ENCODE measurements at regions not wholly inside any gene's neighbourhood (a gene's known extent, or its start where the extent isn't known, plus 50 kb on each side); places are given as distances from the start of the nearest gene placed in this dataset.
"Not testable (repeated sequence)": the region's sequence is repeated elsewhere in the genome, so short reads cannot be mapped to it uniquely, and the experiment has no call there.

DNA sequence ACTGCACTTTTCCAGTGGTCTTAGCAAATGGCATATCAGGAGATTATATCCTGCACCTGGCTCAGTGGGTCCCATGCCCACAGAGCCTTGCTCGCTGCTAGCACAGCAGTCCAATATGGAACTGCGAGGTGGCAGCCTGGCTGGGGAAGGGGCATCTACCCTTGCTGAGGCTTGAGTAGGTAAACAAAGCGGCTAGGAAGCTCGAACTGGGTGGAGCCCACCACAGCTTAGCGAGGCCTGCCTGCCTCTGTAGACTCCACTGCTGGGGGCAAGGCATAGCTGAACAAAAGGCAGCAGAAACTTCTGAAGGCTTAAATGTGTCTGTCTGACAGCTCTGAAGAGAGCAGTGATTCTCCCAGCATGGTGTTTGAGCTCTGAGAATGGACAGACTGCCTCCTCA, 71.0 kb upstream of the IRX4 start:
- H3K9me3 ChIP-seq (ENCODE audit: control insufficient read depth in 2 of 2, low read length in 2 of 2); H3K4me3 ChIP-seq (ENCODE audit: low read length in 2 of 2); H3K27ac ChIP-seq (ENCODE audit: low read depth in 2 of 2, low read length in 2 of 2); H3K27me3 ChIP-seq (ENCODE audit: control insufficient read depth in 2 of 2, insufficient read depth in 2 of 2, low read length in 2 of 2); H3K4me1 ChIP-seq (ENCODE audit: control insufficient read depth in 2 of 2, insufficient read depth in 2 of 2, low read length in 2 of 2); H3K36me3 ChIP-seq (ENCODE audit: control insufficient read depth in 2 of 2, insufficient read depth in 2 of 2, low read length in 2 of 2); H3K9ac ChIP-seq (ENCODE audit: low read depth in 1 of 2, low read length in 2 of 2): not testable (repeated sequence)

DNA sequence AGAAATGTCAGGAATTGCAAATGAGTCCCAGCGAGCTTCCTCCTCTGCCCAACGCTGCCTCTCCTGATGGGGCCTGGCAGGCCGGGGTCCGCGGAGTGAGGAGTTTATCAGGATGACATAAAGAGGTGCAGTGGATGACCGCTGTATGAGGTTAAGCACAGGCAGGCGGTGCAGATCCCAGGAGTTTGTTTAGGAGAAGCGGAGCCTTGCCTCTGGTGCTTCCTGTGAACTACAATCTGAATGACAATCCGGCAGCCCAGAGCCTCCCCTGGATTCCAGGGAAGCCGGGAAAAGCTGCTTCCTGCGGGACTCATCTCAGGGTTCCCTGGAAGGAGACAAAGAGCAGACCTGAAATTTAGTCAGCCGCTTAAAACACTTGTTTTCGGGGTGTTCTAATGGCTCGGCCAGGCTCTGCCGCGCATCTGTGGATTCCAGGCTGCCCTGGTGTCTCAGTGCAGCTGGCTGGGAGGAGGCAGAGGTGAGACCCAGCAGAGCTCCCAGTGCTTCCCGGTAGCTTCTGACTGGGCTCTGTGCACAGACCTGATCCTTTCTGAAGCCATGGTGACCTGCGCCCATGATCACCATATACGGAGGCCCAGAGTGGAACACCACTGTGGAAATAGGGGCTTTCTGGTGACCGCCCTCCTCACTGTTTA, 69.8 kb upstream of the IRX4 start:
- Histone ChIP-seq H3K4me3 (ENCODE audit: low read length in 2 of 2) (no peak overlapping the region), H3K9me3 (ENCODE audit: control insufficient read depth in 2 of 2, low read length in 2 of 2) (no peaks in the 10 kb centered on the region), H3K4me1 (ENCODE audit: control insufficient read depth in 2 of 2, insufficient read depth in 2 of 2, low read length in 2 of 2) (no peaks in the 10 kb centered on the region), H3K36me3 (ENCODE audit: control insufficient read depth in 2 of 2, insufficient read depth in 2 of 2, low read length in 2 of 2) (no peaks in the 10 kb centered on the region), H3K27me3 (ENCODE audit: control insufficient read depth in 2 of 2, insufficient read depth in 2 of 2, low read length in 2 of 2) (peaks cover 0 to 4% of the 10 kb centered on the region in 2 donors), H3K9ac (ENCODE audit: low read depth in 1 of 2, low read length in 2 of 2) (no peak overlapping the region), H3K27ac (ENCODE audit: low read depth in 2 of 2, low read length in 2 of 2) (no peak overlapping the region)

DNA sequence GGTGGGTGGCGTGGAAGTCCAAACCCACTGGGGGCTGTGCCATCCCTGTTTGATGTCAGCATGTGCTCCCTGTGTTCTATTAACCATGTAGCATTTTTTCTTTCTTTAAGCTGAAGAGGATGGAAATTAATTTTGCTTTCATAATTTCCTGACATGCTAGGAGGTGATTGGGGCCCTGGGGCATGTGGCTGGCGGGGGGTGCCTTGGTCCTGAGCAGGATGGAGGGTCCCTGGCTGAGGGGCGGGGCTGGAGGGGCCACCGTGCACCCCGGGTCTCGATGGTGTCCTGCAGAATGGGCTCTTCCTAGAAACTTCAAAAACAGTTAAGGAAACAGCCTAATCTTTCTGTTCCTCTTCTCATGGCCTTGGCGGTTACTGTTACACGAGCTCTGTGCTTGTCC, 69.3 kb upstream of the IRX4 start:
- Histone ChIP-seq H3K27me3 (ENCODE audit: control insufficient read depth in 2 of 2, insufficient read depth in 2 of 2, low read length in 2 of 2) (peaks cover 0 to 4% of the 10 kb centered on the region in 2 donors), H3K27ac (ENCODE audit: low read depth in 2 of 2, low read length in 2 of 2) (no peak overlapping the region), H3K9me3 (ENCODE audit: control insufficient read depth in 2 of 2, low read length in 2 of 2) (no peaks in the 10 kb centered on the region), H3K4me1 (ENCODE audit: control insufficient read depth in 2 of 2, insufficient read depth in 2 of 2, low read length in 2 of 2) (no peaks in the 10 kb centered on the region), H3K9ac (ENCODE audit: low read depth in 1 of 2, low read length in 2 of 2) (no peak overlapping the region), H3K36me3 (ENCODE audit: control insufficient read depth in 2 of 2, insufficient read depth in 2 of 2, low read length in 2 of 2) (no peaks in the 10 kb centered on the region), H3K4me3 (ENCODE audit: low read length in 2 of 2) (no peak overlapping the region)

DNA sequence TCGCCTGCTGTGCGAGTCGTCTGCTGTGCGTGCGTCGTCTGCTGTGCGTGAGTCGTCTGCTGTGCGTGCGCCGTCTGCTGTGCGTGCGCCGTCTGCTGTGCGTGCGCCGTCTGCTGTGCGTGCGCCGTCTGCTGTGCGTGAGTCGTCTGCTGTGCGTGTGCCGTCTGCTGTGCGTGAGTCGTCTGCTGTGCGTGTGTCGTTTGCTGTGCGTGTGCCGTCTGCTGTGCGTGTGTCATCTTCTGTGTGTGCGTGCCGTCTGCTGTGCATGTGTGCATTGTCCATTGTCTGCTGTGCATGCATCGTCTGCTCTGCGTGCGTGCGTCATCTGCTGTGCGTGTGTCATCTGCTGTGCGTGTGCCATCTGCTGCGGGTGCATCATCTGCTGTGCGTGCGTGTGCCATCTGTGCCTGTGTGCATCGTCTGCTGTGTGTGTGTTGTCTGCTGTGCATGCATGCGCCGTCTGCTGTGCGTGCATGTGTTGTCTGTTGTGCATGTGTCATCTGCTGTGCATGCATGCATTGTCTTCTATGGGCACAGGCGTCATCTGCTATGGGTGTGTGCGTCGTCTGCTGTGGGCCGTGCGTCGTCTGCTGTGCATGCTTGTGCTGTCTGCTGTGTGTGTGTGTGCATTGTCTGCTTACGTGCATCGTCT, 68.6 kb upstream of the IRX4 start:
- Histone ChIP-seq H3K4me3 (ENCODE audit: low read length in 2 of 2) (no peak overlapping the region), H3K27ac (ENCODE audit: low read depth in 2 of 2, low read length in 2 of 2) (no peak overlapping the region), H3K27me3 (ENCODE audit: control insufficient read depth in 2 of 2, insufficient read depth in 2 of 2, low read length in 2 of 2) (peaks cover 0 to 4% of the 10 kb centered on the region in 2 donors), H3K4me1 (ENCODE audit: control insufficient read depth in 2 of 2, insufficient read depth in 2 of 2, low read length in 2 of 2) (no peaks in the 10 kb centered on the region), H3K9ac (ENCODE audit: low read depth in 1 of 2, low read length in 2 of 2) (no peak overlapping the region), H3K9me3 (ENCODE audit: control insufficient read depth in 2 of 2, low read length in 2 of 2) (no peaks in the 10 kb centered on the region), H3K36me3 (ENCODE audit: control insufficient read depth in 2 of 2, insufficient read depth in 2 of 2, low read length in 2 of 2) (no peaks in the 10 kb centered on the region)

DNA sequence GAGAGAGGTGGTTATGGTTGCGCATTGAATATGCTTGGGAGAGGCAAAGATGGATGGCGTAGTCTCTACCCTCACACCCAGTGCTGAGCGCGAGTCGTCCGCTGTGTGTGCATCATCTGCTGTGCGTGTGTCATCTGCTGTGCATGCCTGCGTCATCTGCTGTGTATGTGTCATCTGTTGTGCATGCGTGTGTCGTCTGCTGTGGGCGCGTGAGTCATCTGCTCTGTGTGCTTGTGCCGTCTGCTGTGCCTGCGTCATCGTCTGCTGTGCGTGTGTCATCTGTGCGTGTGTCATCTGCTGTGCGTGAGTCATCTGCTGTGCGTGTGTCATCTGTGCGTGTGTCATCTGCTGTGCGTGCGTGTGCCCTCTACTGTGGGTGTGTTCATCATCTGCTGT, 68.0 kb upstream of the IRX4 start:
- Histone ChIP-seq H3K36me3 (ENCODE audit: control insufficient read depth in 2 of 2, insufficient read depth in 2 of 2, low read length in 2 of 2) (no peaks in the 10 kb centered on the region), H3K4me1 (ENCODE audit: control insufficient read depth in 2 of 2, insufficient read depth in 2 of 2, low read length in 2 of 2) (no peaks in the 10 kb centered on the region), H3K9me3 (ENCODE audit: control insufficient read depth in 2 of 2, low read length in 2 of 2) (no peaks in the 10 kb centered on the region), H3K9ac (ENCODE audit: low read depth in 1 of 2, low read length in 2 of 2) (no peak overlapping the region), H3K4me3 (ENCODE audit: low read length in 2 of 2) (no peak overlapping the region), H3K27ac (ENCODE audit: low read depth in 2 of 2, low read length in 2 of 2) (no peak overlapping the region), H3K27me3 (ENCODE audit: control insufficient read depth in 2 of 2, insufficient read depth in 2 of 2, low read length in 2 of 2) (peaks cover 0 to 4% of the 10 kb centered on the region in 2 donors)

DNA sequence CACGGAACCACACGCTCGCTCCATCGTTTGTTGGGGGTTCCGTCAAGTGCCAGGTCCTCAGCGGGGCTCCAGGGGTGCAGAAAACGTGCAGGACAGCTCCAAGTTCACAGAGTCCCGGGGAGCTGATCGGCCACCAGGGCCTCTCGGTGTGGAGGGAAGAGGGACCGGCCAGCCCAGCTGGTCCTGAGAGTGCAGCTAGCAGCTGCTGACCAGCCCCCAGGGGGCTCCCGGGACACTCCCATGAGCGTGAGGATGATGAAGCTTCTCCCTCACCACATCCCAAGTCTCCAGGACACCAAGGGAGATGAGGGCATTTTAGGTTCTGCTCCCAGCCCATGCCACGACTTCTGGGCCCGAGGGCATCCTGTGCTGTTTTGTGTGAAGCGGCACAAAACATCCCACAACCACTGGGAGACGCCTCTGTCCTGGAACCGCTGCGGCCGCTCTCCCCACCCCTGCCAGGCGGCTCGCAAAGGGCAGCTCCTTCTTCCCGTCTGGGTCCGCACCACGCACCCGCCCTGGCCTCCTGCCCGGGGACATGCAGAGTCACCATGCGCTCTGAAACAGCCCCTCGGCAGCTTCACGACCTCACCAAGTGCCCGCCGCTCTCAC, 67.5 kb upstream of the IRX4 start:
- peaks cover 0 to 4% of the 10 kb centered on the region in 2 donors for H3K27me3 ChIP-seq (ENCODE audit: control insufficient read depth in 2 of 2, insufficient read depth in 2 of 2, low read length in 2 of 2)
- no peaks in the 10 kb centered on the region for H3K4me1 ChIP-seq (ENCODE audit: control insufficient read depth in 2 of 2, insufficient read depth in 2 of 2, low read length in 2 of 2)
- H3K27ac ChIP-seq (ENCODE audit: low read depth in 2 of 2, low read length in 2 of 2) = no peak overlapping the region
- H3K9me3 ChIP-seq (ENCODE audit: control insufficient read depth in 2 of 2, low read length in 2 of 2) = no peaks in the 10 kb centered on the region
- H3K9ac ChIP-seq (ENCODE audit: low read depth in 1 of 2, low read length in 2 of 2) = no peak overlapping the region
- no peaks in the 10 kb centered on the region for H3K36me3 ChIP-seq (ENCODE audit: control insufficient read depth in 2 of 2, insufficient read depth in 2 of 2, low read length in 2 of 2)
- no peak overlapping the region for H3K4me3 ChIP-seq (ENCODE audit: low read length in 2 of 2)

DNA sequence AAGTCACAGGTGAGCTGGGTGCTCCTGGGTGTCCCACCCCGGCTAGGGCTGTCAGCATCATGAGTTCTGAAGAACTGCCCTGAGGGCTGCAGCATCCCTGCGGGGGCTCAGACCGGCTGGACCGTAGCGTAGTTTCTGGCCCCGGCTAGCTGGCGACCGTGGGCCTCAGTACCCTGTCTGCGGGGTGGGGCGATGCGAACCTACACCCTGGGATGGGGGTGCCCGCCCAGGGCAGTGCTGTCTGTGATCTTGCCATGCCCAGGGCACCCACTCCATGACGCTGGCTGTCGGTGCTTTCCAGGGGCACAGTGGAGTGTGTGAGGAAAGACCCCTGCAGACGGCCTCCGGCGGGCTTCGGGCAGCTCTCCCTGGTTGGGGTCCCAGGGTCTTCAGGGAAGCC, 66.5 kb upstream of the IRX4 start:
- no peak overlapping the region for H3K9ac ChIP-seq (ENCODE audit: low read depth in 1 of 2, low read length in 2 of 2)
- no peaks in the 10 kb centered on the region for H3K36me3 ChIP-seq (ENCODE audit: control insufficient read depth in 2 of 2, insufficient read depth in 2 of 2, low read length in 2 of 2)
- peaks cover 0 to 4% of the 10 kb centered on the region in 2 donors for H3K27me3 ChIP-seq (ENCODE audit: control insufficient read depth in 2 of 2, insufficient read depth in 2 of 2, low read length in 2 of 2)
- H3K4me3 ChIP-seq (ENCODE audit: low read length in 2 of 2) = no peak overlapping the region
- H3K4me1 ChIP-seq (ENCODE audit: control insufficient read depth in 2 of 2, insufficient read depth in 2 of 2, low read length in 2 of 2) = no peaks in the 10 kb centered on the region
- H3K9me3 ChIP-seq (ENCODE audit: control insufficient read depth in 2 of 2, low read length in 2 of 2) = no peaks in the 10 kb centered on the region
- no peak overlapping the region for H3K27ac ChIP-seq (ENCODE audit: low read depth in 2 of 2, low read length in 2 of 2)

DNA sequence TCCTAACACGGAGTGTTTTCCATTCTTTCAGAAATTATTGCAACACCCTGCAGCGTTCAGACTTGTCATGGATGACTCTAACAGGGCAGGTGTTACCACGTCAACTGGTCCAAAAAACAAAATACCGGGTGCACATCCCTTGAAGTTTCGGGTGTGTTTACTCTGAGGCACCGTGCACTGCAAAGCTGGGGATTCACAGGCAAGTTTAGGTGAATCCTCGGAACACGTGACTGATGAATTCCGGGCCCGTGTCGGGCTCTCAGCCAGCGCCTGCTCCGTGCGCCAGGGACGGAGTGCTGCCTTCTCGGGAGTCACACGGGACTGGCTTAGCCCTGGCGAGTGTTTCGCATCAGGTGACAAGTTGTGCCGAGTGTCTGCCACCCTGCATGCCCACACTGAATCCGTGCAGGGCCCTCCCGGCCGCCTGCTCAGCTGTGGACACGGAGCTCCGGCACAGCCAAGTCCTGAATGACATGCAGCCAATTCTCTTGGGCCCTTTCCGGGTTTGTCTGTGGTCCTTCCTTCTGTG, 66.0 kb upstream of the IRX4 start:
- no peak overlapping the region for H3K9ac ChIP-seq (ENCODE audit: low read depth in 1 of 2, low read length in 2 of 2)
- H3K27me3 ChIP-seq (ENCODE audit: control insufficient read depth in 2 of 2, insufficient read depth in 2 of 2, low read length in 2 of 2) = peaks cover 0 to 4% of the 10 kb centered on the region in 2 donors
- H3K36me3 ChIP-seq (ENCODE audit: control insufficient read depth in 2 of 2, insufficient read depth in 2 of 2, low read length in 2 of 2) = no peaks in the 10 kb centered on the region
- no peaks in the 10 kb centered on the region for H3K4me1 ChIP-seq (ENCODE audit: control insufficient read depth in 2 of 2, insufficient read depth in 2 of 2, low read length in 2 of 2)
- no peaks in the 10 kb centered on the region for H3K9me3 ChIP-seq (ENCODE audit: control insufficient read depth in 2 of 2, low read length in 2 of 2)
- H3K27ac ChIP-seq (ENCODE audit: low read depth in 2 of 2, low read length in 2 of 2) = no peak overlapping the region
- H3K4me3 ChIP-seq (ENCODE audit: low read length in 2 of 2) = no peak overlapping the region

DNA sequence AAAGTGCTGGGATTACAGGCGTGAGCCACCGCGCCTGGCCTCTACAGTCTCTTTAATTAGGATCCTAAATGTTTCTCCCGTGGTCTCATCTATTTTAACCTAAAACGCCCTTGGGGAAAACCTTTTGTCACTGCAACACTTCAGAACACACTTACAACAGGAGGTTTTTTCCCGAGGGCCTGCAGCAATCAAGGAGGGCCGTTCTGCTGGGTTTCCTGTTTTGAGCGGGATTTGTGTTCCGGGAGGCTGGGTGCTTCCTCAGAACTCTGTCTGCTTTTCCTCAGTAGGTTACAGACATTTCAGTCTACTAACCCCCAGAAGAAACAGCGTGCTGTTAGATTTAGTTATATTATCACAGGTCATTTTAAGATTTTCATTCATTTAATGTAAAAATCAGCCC, 65.4 kb upstream of the IRX4 start:
- Histone ChIP-seq H3K4me3 (ENCODE audit: low read length in 2 of 2) (no peak overlapping the region), H3K4me1 (ENCODE audit: control insufficient read depth in 2 of 2, insufficient read depth in 2 of 2, low read length in 2 of 2) (no peaks in the 10 kb centered on the region), H3K9me3 (ENCODE audit: control insufficient read depth in 2 of 2, low read length in 2 of 2) (no peaks in the 10 kb centered on the region), H3K27me3 (ENCODE audit: control insufficient read depth in 2 of 2, insufficient read depth in 2 of 2, low read length in 2 of 2) (peaks cover 0 to 4% of the 10 kb centered on the region in 2 donors), H3K36me3 (ENCODE audit: control insufficient read depth in 2 of 2, insufficient read depth in 2 of 2, low read length in 2 of 2) (no peaks in the 10 kb centered on the region), H3K9ac (ENCODE audit: low read depth in 1 of 2, low read length in 2 of 2) (no peak overlapping the region), H3K27ac (ENCODE audit: low read depth in 2 of 2, low read length in 2 of 2) (no peak overlapping the region)

DNA sequence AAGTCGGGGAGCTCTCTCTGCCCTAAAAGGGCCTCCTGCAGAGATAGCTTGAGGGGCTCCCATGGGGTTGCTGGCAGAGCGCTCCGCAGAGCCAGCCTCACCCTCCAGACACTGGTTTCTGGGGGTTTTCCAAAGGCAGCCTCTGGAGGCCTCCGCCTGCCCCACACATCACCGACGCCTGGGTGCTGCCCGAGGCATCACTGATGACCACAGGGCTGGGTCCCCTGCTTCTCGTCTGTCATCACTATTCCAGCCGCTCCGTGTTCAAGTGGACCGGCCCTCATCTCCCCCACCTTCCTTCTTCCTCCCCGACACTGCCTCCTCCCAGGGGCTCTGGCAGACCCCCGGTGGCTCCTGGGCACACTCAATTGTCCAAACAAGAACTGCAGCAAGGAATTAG, 64.1 kb upstream of the IRX4 start:
- no peak overlapping the region for H3K27ac ChIP-seq (ENCODE audit: low read depth in 2 of 2, low read length in 2 of 2)
- no peaks in the 10 kb centered on the region for H3K4me1 ChIP-seq (ENCODE audit: control insufficient read depth in 2 of 2, insufficient read depth in 2 of 2, low read length in 2 of 2)
- no peaks in the 10 kb centered on the region for H3K36me3 ChIP-seq (ENCODE audit: control insufficient read depth in 2 of 2, insufficient read depth in 2 of 2, low read length in 2 of 2)
- H3K9me3 ChIP-seq (ENCODE audit: control insufficient read depth in 2 of 2, low read length in 2 of 2) = no peaks in the 10 kb centered on the region
- H3K9ac ChIP-seq (ENCODE audit: low read depth in 1 of 2, low read length in 2 of 2) = no peak overlapping the region
- H3K27me3 ChIP-seq (ENCODE audit: control insufficient read depth in 2 of 2, insufficient read depth in 2 of 2, low read length in 2 of 2) = no peaks in the 10 kb centered on the region
- no peak overlapping the region for H3K4me3 ChIP-seq (ENCODE audit: low read length in 2 of 2)

All from mucosa of rectum (tissue), 2 donors.